Posterior vena cava (tissue), 2 donors: ENCODE measurements at regions not wholly inside any gene's neighbourhood (a gene's known extent, or its start where the extent isn't known, plus 50 kb on each side); places are given as distances from the start of the nearest gene placed in this dataset.

ENCODE experiments used
- DNase-seq: peaks from one replicate; pipeline ENCODE4 v3.0.0-alpha.2; 2020; ENCODE audit warnings: low spot score
- intact Hi-C, 2 donors: fragments of 100-400 bp; cut with DNase I; formaldehyde crosslinking; loops; one replicate each; pipeline versions ENCODE4 v1.14.1 to v1.14.2; 2022 to 2023
- donor health status: DM: yes; HTN: yes; CAD: no.
- donor health status: DM: yes; HTN: yes; CAD: no.

DNA sequence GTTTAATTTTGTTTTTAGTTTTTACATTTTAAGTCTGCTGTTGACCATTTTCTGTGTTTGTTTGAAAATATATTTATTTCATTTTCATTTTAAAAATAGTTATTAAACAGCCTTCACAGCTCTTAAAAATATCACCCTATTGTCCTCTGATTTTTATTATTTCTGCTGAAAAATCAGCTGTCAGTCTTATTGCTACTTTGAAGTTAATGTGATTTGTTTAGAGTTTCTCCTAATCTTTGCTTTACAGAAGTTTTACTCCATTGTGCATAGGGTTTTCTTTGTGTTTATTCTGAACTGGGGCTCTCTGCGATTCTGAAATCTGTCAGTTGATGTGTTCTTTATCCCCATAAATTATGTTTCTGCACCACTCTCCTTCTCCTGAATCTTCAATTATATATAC, 486.3 kb downstream of the SOX5 start:
- intact Hi-C loops = no loop called here
- no peak for DNase-seq

DNA sequence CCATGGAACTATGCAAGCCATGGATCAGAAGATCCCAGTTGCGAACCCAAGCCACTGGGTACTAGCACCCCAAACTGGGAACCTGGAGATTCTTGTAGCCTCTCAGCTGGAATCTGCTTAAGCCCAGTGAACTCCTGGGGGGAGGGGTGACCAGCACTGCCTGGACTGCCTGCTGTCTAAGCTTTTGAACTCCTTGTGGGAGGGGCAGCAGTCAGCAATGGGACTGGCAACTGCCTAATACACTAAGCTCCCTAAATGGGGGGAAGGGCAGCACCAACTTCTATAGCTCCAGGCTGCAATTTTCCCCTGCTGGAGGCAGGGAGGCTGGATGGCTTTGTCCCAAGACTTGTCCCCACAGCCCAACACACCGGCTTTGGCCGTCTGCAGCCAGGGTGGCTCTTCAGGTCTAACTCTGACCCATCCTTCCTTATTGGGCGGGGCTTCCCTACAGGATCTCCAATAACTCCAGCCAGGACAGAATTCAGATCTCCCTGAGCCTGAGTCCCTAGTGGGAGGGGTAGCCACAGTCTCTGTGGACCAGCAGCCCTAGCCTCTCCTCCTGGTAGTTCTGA, 485.1 kb downstream of the SOX5 start:
- peak; percentile 31 for DNase-seq
- intact Hi-C loops = no loop called here

DNA sequence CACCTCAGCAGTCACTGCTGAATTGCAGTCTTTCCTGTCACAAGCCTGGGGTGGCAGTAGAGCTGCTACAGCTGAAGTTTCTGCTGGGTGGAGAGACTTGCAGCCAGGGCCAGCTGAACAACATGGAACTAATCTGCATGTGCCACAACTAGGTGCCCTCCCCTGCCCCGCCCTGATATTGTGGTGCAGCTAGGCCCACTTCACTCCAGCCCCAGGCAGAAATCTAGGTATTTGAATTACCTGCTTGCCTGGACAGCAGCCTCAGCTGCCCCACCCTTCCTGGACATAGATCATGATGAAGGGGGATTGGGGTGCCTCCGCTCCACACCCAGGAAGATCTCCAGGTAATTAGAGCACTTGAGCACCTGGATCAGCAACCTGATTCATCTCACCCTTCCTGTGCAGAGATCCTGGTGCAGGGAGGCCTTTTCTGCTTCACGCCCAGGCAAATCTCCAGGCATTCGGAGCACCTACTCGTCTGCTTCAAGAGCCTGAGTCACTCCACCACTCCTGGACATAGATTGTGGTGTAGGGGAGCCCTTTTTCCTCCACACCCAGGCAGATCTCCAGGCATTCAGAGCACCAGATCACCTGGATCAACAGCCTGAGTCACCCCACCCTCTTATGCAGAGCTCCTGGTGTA, 477.0 kb downstream of the SOX5 start:
- no peak for DNase-seq
- intact Hi-C loops = no loop called here

DNA sequence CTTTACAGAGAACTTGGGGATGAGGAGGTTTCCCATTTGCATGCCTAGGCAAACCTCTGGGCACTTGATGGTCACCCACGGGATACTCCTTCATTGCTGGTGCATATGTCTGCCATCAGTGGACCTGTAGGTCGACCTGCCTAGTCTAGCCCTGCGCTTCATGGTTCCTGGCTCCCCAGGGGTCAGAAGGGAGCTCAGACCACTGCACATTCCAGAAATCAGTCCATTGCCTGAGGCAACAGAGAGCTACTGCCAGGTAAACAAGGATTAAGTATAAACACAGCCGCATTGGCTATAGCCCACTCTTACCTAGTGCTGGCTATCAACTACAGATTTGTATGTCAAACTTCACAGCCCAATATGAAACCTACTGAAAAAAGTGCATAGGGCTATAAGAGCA, 476.4 kb downstream of the SOX5 start:
- no peak for DNase-seq
- intact Hi-C loops = no loop called here

DNA sequence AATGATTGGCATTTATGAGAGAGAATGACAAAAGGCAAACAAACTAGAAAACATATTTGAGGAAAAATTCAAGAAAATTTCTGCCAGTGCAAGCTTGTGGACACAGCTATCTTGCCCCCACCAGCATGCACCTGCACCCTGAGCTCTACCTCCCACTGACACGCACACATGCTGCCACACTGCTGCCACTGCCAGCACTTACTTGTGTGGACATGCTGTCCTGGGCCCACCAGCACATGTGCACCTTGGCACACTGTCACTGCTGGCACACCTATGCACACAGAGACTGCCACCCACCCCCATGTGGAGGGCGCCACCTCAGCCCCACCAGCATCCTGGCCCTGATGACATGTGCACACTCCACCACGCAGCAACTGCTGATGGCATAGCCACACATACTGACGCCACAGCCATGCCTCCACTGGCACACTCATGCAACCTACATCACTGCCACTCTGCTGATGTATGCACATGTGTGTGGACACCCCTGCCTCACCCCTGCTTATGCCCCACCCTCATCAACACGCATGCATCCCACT, 475.0 kb downstream of the SOX5 start:
- no peak for DNase-seq
- intact Hi-C loops = no loop called here
